WTC11 (cell line): ENCODE measurements at regions not wholly inside any gene's neighbourhood (a gene's known extent, or its start where the extent isn't known, plus 50 kb on each side); places are given as distances from the start of the nearest gene placed in this dataset.

Experiments
- CBFB ChIP-seq: sonication (generic); formaldehyde crosslinking; IDR thresholded peaks from 2 replicates; pipeline ENCODE4 v1.8.1; 2022; ENCODE audit warnings: mild to moderate bottlenecking, low read depth, missing genetic modification reagents
- ESRRA ChIP-seq: sonication (generic); formaldehyde crosslinking; IDR thresholded peaks from 2 replicates; pipeline ENCODE4 v1.8.1; 2022; ENCODE audit warnings: mild to moderate bottlenecking, missing genetic modification reagents, borderline replicate concordance
- ETV6 ChIP-seq: sonication (generic); formaldehyde crosslinking; IDR thresholded peaks from 2 replicates; pipeline ENCODE4 v1.8.1; 2022; ENCODE audit warnings: mild to moderate bottlenecking, missing genetic modification reagents
- NR1H2 ChIP-seq: sonication (generic); formaldehyde crosslinking; IDR thresholded peaks from 2 replicates; pipeline ENCODE4 v1.9.0; 2021; ENCODE audit warnings: mild to moderate bottlenecking, moderate library complexity, missing genetic modification reagents
- ZNF396 ChIP-seq: fragments of 250-450 bp; sonication (Bioruptor Pico); IDR thresholded peaks from 2 replicates; pipeline ENCODE4 v1.8.0; 2021; ENCODE audit warnings: mild to moderate bottlenecking, moderate library complexity, borderline replicate concordance
- TF ChIP-seq, protein P1 (sequence below): fragments of 200-600 bp; IDR thresholded peaks from 2 replicates; pipeline ENCODE4 v1.8.0; 2022; ENCODE audit warnings: antibody characterized with exemption

DNA sequence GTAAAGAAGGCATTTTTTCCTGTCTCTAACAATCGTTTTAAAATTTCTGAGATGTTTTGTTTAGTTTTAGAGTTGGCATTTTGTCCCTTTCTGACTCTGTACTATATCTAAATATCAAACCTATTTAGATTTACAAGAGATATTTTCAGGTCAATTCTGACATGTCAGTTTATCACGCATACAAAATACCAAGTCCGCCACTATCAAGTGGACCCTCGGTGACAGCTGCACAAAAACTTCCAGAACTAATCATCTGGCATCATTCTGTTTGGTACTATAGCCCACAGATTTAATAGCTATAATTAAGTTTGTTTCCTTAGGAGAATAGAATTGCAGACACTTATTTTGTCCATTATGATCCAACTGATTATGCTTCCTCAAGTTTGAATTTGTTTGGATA lies 1278.2 kb downstream of the CDH12 start:
- TF ChIP-seq, protein P1, sequence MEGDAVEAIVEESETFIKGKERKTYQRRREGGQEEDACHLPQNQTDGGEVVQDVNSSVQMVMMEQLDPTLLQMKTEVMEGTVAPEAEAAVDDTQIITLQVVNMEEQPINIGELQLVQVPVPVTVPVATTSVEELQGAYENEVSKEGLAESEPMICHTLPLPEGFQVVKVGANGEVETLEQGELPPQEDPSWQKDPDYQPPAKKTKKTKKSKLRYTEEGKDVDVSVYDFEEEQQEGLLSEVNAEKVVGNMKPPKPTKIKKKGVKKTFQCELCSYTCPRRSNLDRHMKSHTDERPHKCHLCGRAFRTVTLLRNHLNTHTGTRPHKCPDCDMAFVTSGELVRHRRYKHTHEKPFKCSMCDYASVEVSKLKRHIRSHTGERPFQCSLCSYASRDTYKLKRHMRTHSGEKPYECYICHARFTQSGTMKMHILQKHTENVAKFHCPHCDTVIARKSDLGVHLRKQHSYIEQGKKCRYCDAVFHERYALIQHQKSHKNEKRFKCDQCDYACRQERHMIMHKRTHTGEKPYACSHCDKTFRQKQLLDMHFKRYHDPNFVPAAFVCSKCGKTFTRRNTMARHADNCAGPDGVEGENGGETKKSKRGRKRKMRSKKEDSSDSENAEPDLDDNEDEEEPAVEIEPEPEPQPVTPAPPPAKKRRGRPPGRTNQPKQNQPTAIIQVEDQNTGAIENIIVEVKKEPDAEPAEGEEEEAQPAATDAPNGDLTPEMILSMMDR = no peak
- no peak for TF ChIP-seq NR1H2 (CRISPR knock-in tag)
- no peak for TF ChIP-seq ETV6 (CRISPR knock-in tag)
- TF ChIP-seq ZNF396 = no peak
- TF ChIP-seq ESRRA (CRISPR knock-in tag) = no peak
- no peak for TF ChIP-seq CBFB (CRISPR knock-in tag)
